ENCODE measurements at regions not wholly inside any gene's neighbourhood (a gene's known extent, or its start where the extent isn't known, plus 50 kb on each side); places are given as distances from the start of the nearest gene placed in this dataset.
"Not testable (repeated sequence)": the region's sequence is repeated elsewhere in the genome, so short reads cannot be mapped to it uniquely, and the experiment has no call there.

GRCh38 chr1:146695388-146695787, 242.7 kb upstream of the NBPF12 start:
- TF ChIP-seq EZH2 (IDR thresholded peaks at IDR 0.05; ENCODE audit: low read depth); CTCF (conservative IDR thresholded peaks at IDR 0.05): not testable (repeated sequence)
